ENCODE measurements at regions not wholly inside any gene's neighbourhood (a gene's known extent, or its start where the extent isn't known, plus 50 kb on each side); places are given as distances from the start of the nearest gene placed in this dataset.
"Not testable (repeated sequence)": the region's sequence is repeated elsewhere in the genome, so short reads cannot be mapped to it uniquely, and the experiment has no call there.

DNA sequence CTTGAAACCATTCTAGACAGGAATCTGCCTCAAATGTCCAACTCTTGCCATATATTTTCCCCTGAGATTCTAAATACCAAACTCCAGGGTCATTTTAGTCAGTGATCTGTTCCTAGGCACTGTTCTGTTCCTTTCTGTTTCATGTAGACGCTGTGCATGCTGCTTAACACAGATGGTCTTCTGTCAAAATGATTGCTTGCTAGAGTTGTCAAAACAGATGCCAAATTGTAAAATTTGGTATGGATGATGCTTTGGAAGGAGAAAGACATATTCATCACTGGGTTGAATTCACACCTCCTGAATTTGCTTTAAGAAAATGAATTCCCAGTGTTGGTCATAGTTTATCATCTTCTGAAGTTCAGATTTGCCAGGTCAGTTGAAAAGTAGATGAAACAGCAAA, 425.9 kb downstream of the ETS1 start:
- DNase-seq (ENCODE audit: low spot score), result peak; percentile 11

DNA sequence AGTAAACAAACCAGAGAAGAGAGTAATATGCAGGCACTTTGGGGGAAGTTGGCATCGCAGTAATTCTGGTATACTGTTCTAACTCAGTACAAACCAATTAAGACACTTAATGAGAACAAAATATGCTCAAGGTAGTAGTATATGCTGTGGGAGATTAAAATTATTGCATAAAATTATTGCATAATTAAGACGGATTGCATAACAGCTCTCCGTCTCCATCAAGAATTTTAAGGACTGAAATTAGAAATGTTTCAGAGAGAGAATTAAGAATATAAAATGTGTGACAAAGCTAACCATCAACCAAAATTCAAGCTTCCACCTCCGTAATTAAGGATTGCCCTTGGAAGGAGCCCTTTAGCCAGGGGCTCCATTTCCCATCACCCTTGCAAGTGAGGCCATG, 428.5 kb downstream of the ETS1 start:
- DNase-seq (ENCODE audit: low spot score), result no peak

DNA sequence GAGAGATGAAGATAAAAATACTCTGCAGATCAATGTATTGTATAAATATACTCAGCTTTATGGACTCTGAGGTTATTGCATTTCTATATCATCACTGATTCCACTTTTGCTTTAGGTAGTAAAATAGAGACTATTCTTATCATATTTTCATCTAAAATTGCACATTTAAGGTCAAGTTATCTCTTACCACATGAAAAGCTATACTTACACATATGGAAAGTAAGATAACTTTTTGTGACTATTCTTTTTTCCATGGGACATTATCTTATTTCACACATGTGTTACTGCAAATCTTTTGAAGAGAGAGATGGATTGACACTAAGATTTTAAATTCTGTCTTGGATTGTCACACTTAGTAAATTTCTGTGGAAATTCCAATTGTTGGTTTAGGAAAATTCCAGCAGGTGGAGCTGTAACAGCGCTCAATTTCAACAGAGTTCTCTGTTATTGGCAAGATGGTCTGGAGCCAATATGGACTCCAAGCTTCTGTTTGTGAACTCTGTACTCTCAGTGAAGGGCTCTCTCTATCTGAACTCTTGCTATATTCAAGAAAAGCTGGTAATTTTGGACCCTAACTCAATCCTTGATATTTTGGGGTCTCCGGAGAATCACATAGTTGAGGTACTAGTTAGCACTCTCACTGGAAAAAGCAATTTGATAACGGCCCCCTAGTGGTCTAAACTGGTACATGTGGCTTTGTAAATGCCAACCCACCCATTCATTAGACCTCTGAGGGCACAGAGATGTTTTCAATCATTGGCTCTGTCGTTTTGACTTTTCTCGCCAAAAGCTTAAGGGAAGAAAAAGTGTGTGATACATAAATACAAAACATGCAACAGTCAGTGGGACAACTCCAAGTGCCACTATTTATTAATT, 429.7 kb downstream of the ETS1 start:
- peak; percentile 51 for DNase-seq (ENCODE audit: low spot score)

DNA sequence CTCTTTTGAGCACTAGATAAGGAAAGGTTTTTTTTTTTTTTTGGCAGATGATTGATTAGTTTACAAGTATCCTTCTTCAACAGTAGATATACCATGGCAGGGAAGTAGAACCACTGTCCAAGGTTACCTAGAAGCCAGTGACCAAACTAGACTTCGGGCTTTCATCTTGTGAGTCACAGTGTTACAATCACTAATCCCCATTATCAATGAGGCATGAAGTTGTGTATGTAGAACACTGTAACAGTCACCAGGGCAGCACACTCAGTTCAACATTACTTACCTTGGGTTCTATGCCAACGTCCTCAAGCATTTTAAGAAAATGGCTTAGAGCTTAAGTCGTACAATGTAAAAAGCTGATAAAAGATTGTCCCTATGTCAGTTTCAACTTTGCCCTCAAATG, 430.9 kb downstream of the ETS1 start:
- no peak for DNase-seq (ENCODE audit: low spot score)

DNA sequence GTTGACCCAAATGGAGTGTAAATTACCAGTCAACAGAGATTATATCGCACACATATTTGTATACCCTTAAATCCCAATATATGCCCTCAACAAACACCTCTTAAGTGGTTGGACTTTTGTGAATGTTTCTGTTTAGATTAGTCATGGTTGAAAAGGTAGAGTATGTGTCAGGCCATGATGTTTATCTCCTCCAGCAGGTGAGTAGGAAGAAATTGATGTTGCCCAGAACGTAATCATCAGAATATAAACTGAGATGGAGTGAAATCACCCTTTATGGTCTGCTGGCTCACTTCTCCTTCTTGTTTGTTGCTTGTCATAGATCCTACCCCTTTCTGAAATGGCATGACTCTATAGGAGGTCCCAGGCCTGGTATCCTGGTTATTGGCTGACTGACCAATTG, 431.8 kb downstream of the ETS1 start:
- no peak for DNase-seq (ENCODE audit: low spot score)

DNA sequence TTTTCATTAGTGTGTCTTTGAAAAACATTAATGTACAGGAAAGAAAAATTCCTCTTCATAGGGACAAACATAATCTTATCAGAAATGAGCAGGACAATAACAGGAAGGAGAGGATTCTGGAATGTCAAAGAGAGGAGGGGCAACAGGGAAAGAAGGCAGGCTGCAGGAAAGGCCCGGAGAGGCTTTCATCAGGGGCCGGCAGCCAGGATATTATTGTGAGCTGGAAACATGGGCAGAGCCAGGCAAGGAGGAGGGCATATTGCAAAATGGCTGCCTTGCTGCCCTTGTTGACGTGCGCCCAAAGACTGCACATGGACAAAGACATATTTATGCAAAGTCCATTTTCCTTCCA, 433.7 kb downstream of the ETS1 start:
- no peak for DNase-seq (ENCODE audit: low spot score)

DNA sequence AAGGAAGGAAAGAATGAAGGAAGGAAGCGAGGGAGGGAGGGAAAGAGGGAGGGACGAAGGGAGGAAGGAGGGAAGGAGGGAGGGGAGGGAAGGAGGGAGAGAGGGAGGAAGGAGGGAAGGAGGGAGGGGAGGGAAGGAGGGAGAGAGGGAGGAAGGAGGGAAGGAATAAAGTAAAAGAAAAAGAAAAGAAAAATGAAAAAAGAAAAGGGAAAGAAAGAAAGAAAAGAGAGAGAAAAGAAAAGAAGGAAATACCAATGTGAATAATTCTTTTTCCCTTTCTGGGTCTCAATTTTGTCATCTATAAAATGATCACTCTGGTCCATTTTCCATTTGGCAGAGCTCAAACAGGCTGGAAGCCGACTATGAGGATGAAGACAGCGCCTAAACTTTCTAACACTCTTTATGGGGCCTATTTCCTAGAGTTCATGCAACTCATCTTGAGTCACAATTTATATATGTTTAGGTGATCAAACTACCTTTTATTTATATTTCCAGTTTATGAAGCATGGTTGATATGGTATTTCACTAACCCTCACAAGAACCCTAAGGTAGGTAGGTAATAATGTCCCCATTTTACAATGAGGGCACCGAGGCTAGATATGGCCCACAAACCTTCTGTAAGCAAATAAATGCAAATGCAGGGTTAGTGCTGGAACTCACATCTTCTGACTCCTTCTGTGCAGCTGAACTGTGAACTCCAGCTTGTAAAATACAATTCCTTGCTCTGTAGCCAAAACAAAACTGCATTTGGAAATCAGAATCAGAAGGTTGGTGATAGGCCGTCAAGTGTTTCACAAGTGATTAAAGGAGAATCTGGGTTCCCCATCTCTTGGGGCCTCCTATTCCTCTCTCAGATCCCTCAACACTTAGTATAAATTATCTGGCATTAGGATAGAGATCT, 434.3 kb downstream of the ETS1 start:
- DNase-seq (ENCODE audit: low spot score), result no peak

DNA sequence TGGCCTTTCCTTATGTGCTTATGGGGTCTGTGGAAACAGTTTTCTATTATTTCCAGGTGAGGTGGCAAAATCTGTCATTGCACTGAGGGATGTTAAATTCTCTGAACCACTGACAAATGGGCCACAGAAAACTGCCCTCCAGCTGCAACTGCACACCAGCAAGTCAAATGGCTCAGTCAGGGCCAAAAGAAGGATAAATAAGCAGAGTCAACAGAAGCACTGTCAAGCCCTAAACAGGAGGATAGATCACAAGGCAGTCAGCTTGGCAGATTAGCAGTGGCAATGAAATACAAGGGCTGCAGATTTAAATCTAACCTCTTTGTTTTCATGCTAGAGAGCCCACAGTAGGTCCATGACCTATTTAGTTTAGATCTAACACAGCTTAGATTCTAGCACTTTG, 435.6 kb downstream of the ETS1 start:
- DNase-seq (ENCODE audit: low spot score), result no peak

DNA sequence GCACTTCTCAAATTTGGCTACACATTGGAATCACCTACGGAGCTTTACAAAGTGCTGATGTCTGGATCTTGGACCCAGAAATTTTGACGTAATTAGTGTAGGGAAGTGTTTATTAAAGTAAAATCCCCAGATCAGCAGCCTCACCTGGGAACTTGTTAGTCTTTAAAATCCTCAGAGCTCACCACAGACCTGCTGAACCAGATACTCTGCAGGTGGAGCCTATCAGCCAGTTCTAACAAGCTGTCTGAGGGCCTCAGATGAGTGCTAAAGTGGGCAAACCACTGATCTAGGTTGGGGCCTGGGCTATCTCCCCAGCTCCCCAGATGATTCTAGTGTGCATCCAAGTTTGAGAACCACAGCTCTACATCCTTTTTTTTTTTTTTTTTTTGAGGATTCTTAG, 436.0 kb downstream of the ETS1 start:
- no peak for DNase-seq (ENCODE audit: low spot score)

DNA sequence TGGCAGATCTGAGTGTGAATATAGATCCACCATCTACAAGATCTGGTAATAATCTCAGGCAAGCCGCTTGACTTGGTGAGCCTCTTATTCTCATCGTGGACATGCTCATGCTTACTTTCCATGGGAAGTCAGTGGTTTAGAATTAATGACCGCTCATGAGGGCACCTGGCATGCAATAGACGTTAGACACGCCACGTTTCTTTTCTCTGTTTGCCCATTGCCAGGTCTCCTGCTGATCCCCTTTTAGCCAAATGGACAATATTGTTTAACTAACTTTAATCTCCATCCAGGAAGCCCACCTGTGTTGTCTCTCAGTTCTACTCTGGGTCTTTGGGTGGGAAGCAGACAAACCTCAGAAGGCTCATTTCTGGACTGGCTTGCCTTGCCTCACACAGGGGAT, 439.1 kb downstream of the ETS1 start:
- no peak for DNase-seq (ENCODE audit: low spot score)

DNA sequence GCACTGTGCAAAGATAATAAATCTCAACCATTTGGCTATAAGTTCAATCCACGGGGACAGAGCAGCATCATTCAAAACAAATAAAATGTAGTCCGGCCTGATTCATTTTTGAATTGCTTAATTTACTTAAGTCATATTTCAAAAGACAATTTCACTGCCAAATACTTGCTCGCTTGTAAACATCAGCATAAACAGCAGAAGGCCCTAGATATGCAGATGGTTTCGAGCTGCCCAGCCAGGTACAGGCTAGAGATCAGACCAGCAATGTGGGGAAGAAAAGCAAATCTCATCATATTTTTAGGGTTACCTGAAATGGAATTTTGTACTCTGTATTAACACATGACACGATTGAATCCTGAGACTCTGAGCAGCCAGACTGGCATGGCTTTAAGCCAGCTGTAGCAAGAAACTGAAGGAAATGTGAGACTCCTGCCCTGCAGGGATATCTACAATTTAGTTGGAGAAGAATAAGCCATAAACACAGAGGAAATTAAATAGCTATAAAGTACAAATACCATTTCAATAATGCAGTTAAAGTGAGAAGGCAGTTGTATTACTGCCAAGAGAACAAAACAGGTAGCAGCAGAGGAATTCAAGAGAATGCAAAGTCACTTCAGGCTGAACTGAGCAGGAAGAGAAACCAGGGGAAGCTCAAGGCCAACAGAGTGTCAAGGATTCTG, 440.3 kb downstream of the ETS1 start:
- DNase-seq (ENCODE audit: low spot score), result no peak

DNA sequence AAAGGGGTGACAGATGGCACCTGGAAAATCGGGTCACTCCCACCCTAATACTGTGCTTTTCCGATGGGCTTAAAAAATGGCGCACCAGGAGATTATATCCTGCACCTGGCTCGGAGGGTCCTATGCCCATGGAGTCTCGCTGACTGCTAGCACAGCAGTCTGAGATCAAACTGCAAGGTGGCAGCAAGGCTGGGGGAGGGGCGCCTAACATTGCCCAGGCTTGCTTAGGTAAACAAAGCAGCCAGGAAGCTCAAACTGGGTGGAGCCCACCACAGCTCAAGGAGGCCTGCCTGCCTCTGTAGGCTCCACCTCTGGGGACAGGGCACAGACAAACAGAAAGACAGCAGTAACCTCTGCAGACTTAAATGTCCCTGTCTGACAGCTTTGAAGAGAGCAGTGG, 447.1 kb downstream of the ETS1 start:
- DNase-seq (ENCODE audit: low spot score), result not testable (repeated sequence)

DNA sequence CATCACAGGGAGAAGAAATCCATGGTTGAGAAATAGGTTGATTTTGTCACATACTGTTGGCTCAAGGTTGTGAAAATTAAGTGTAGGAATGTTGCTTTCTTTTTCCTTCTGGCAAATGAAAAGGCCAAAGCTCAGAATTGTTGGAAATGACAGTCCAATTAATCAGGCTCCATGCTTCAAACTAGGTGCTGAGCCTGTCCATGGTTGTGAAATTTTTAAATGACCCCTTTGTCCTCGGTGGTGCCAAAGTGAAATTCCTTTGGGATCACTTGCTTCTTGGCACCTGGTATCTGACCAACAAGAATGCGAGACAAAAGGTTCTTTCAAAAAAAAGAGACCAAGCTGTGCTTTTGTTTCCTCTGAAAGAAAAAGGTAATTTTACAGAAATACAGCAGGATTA, 451.9 kb downstream of the ETS1 start:
- no peak for DNase-seq (ENCODE audit: low spot score)

DNA sequence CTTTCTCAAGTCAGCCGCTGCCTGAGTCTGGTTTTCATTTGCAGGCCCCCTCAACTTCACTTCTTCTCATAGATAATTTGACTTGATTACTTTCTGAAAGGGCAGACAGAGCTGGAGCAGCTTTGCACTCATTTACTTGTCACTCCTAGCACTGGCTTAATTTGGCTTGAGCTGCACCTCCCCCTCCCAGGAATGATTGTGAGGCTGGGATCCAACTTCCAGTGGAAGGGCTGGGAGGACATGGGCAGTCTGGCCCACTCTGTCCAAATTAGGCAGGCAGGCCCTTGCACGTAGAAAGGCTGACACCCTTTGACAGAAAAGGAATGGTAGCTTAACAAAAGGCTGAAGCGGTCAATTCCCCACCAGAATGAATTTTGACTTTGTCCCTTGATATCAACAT, 453.9 kb downstream of the ETS1 start:
- DNase-seq (ENCODE audit: low spot score), result no peak

DNA sequence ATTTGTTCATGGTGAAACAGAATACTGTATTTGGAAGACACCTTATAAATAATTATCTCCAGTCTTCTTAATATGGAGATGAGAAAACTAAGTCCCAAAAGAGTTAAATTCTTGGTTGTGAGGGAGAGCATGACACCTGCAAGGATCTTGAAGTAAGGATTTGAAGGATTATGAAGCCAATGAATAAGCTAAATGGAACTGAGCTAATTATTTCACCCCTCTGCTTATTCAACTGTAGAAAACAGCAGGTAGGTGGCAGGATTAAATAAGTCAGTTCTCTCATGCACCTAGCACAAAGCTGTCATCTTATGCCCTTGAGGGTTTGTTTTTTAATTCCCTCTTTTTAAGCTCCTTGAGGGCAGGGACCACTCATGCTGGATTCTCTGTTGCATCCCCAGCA, 457.3 kb downstream of the ETS1 start:
- DNase-seq (ENCODE audit: low spot score), result no peak

DNA sequence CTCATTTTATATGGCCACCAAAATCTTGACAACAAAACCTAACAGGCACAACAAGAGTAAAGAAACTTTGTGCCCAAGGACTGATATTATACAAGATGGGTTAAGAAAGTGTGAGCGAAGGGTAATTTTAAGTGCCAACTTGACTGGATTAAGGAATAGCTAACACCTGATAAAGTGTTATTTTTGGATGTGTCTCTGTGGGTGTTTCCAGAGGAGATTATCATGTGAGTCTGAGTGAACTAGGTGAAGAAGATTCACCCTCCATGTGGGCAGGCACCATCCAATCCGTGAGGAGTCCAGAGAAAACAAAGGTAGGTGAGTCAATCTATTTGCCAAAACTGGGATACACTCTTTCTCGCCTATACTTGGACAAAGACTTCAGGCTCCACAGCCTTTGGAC, 461.6 kb downstream of the ETS1 start:
- DNase-seq (ENCODE audit: low spot score), result no peak

DNA sequence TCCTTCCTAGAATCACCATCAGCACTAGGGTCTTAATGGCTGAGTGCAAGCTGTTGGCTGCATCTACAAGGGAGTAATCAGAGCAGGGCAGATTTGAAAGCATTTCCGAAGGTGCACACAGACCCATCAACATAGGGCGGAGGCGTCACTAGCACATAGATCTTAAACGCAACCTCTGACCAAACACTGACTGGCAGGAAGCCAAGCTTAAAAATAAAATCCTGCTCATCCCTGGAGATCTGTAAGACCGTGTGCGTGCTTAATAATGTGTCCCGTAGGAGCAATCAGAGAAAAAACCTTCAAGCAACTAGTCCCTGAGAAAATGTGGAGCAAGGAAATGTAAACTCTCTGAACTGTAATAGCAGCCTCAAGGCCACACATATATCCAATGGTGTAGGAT, 470.5 kb downstream of the ETS1 start:
- DNase-seq (ENCODE audit: low spot score), result no peak

DNA sequence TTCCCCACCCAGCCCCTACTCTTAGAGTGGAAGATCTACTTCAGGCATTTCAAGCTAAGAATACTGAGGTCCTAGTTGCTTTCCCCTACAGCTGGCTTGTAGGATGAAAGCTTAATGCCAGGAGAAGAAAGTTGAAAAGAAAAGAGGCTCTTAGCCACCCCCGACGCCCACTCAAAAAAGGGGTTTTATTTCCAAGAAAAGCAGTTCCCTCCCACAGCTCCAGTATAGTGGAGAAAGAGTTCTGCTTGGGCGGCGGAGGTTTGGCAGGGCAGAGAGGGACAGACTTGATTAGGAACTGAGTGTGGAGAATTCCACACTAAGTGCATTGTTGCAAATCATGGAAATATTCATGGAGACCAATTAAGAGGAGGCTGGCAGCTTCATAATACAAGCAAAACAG, 470.9 kb downstream of the ETS1 start:
- no peak for DNase-seq (ENCODE audit: low spot score)

DNA sequence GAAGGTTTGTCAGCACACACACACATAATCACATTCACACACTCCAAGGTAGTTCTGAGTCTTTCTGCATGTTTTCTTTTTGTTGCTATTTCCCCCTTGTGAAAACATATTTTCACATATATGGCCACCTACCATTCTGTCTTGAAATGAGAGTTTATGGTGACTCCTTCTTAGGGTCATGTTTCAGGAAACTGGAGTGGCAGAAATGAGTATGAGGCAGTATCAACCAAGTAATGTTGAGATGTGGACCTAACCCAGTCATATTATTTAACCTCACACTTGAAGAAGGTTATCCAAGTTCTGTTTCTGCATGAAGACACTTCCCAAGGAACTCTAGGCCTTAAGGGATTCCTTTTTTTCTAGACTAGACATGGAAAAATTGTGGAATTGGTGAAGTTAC, 481.4 kb downstream of the ETS1 start:
- DNase-seq (ENCODE audit: low spot score), result no peak

DNA sequence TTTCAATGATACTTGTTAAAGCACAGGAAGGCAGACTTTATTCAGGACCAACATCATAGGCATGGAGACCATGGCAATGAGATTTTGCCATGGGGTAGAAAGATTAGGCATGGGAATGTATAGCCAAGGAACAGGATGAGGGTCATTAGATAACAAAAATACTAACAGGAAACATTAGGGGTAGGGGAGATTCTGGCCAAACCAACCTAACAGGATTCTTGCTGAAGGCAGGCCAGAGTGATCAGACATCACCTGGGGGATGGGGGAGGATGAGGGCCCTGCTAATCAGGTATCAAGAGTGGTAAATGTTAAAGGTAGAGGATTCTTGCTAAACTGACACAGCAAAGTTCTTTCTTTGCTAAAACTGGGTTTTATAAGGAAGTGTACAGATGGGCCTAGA, 481.8 kb downstream of the ETS1 start:
- DNase-seq (ENCODE audit: low spot score), result no peak

DNA sequence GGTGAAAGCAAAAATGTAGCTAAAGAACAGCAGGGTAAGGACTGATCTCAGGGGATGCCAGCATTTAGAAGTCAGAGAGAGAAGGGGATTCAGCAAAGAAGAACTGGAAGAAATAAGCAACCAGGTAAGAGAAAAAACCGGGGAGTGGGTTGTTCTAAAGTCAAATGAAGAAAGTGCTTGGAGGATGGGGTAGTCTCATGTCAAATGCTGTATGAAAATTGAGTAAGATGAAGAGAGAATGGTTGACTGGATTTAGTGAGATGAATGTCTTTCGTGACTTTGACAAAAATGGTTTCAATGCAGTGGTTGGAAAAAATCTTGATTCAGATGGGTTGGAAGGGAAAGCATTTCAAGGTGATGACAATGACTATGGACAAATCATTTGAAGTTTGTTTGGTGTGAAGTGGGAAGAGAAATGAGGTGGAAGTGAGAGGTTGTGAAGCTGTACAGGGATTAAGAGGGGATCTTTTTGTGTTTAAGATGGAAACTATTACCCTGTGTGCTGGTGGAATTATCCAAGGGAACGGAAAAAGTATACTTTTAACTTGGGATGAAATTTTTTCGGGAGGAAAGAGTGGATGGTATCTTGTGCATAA, 484.0 kb downstream of the ETS1 start:
- DNase-seq (ENCODE audit: low spot score), result no peak

DNA sequence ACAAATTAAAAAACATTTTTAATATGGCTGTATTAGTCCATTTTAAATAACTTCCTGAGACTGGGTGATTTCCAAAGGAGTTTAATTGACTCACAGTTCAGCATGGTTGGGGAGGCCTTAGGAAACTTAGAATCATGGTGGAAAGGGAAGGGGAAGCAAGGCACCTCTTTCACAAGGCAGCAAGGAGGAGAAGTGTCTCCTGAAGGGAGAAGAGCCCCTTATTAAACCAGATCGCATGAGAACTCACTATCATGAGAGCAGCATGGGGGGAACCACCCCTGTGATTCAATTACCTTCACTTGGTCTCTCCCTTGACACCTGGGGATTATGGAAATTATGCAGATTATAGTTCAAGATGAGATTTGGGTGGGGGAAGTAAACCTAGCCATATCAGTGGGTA, 488.6 kb downstream of the ETS1 start:
- DNase-seq (ENCODE audit: low spot score), result no peak
